ENCODE measurements at regions not wholly inside any gene's neighbourhood (a gene's known extent, or its start where the extent isn't known, plus 50 kb on each side); places are given as distances from the start of the nearest gene placed in this dataset.

DNA sequence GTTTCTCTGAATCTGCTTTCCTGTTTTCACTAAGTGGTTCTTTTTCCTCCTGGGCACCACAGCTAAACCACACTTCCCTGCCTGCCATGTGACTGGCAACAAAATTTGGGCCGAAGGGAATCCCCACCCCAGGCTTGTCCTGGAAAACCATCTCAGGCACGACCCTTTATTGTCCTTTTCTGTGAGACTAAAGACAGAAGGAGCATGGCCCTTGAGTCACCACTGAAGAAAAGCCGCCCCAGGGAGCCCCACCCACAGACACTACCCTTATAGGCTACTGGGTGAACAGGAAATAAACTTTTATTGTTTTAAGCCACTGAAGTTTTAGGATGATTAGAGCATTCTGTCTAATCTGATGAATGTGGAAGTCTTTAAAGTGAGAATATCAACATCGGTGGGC is 88.6 kb upstream of the BRD7 start:
- Histone ChIP-seq H3K79me1 (ENCODE audit: insufficient read depth, low read depth, low read length, poor library complexity, severe bottlenecking) (no peaks in the 10 kb centered on the region), H3K23ac (ENCODE audit: insufficient read length, low read depth, low read length) (no peak overlapping the region), H3K4me2 (ENCODE audit: insufficient read depth, insufficient read length, low read length) (no peak overlapping the region), H3K4me1 (ENCODE audit: insufficient read depth, low read length) (peaks cover 12% of the 10 kb centered on the region), H3K56ac (ENCODE audit: insufficient read length, low read depth, low read length) (no peak overlapping the region), H3K4ac (ENCODE audit: low read depth, low read length) (no peak overlapping the region), H2AFZ (ENCODE audit: low read length) (no peak overlapping the region), H3K79me2 (ENCODE audit: insufficient read depth, low read length) (no peaks in the 10 kb centered on the region), H3K9me3 (ENCODE audit: control insufficient read depth, low read depth, low read length) (no peaks in the 10 kb centered on the region), H3K14ac (ENCODE audit: insufficient read depth, low read length) (no peak overlapping the region), H2BK120ac (ENCODE audit: low read depth, low read length, poor library complexity, severe bottlenecking) (no peak overlapping the region), H2BK12ac (ENCODE audit: insufficient read length, low read depth, low read length) (no peak overlapping the region), H3K27me3 (ENCODE audit: insufficient read depth, low read length) (no peaks in the 10 kb centered on the region), H4K20me1 (ENCODE audit: control insufficient read depth, insufficient read depth, insufficient read length) (no peaks in the 10 kb centered on the region), H4K8ac (replicated peaks; ENCODE audit: insufficient read length, low read depth, low read length) (no peak overlapping the region), H3K23me2 (ENCODE audit: insufficient read length, low read depth, low read length, poor library complexity, severe bottlenecking) (no peaks in the 10 kb centered on the region), H2BK20ac (ENCODE audit: low read depth, low read length, poor library complexity, severe bottlenecking) (no peak overlapping the region), H2BK5ac (ENCODE audit: insufficient read length, low read length) (no peak overlapping the region), H3K9ac (ENCODE audit: extremely low read depth, insufficient read length, low read length) (no peak overlapping the region), H4K5ac (ENCODE audit: insufficient read length, low read depth, low read length) (no peak overlapping the region), H2BK15ac (ENCODE audit: low read depth, low read length) (no peak overlapping the region), H3T11ph (ENCODE audit: low read length) (no peak overlapping the region), H2AK5ac (ENCODE audit: insufficient read length, low read length) (no peak overlapping the region), H3K18ac (ENCODE audit: insufficient read length, low read depth, low read length) (no peak overlapping the region), H3K27ac (ENCODE audit: insufficient read length, low read depth, low read length) (peak overlapping the region; percentile 47), H4K91ac (ENCODE audit: insufficient read length, low read depth, low read length) (no peak overlapping the region)
- Mint-ChIP-seq H3K27ac (peak overlapping the region in 1 of 3 experiments; percentile 78; a peak in 1 of 7 replicates), H3K36me3 (ENCODE audit: insufficient read depth in 1 of 3, low read depth in 3 of 3) (no peaks in the 10 kb centered on the region), H3K27me3 (ENCODE audit: low read depth) (peaks cover 26% of the 10 kb centered on the region), H3K9me3 (no peaks in the 10 kb centered on the region; a peak in 1 of 5 replicates), H3K4me1 (peaks cover 42 to 59% of the 10 kb centered on the region in 2 experiments), H3K4me3 (no peak overlapping the region)
- TF ChIP-seq, protein P1, sequence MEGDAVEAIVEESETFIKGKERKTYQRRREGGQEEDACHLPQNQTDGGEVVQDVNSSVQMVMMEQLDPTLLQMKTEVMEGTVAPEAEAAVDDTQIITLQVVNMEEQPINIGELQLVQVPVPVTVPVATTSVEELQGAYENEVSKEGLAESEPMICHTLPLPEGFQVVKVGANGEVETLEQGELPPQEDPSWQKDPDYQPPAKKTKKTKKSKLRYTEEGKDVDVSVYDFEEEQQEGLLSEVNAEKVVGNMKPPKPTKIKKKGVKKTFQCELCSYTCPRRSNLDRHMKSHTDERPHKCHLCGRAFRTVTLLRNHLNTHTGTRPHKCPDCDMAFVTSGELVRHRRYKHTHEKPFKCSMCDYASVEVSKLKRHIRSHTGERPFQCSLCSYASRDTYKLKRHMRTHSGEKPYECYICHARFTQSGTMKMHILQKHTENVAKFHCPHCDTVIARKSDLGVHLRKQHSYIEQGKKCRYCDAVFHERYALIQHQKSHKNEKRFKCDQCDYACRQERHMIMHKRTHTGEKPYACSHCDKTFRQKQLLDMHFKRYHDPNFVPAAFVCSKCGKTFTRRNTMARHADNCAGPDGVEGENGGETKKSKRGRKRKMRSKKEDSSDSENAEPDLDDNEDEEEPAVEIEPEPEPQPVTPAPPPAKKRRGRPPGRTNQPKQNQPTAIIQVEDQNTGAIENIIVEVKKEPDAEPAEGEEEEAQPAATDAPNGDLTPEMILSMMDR (conservative IDR thresholded peaks at IDR 0.05) = no peak
- WGBS (ENCODE audit: extremely low coverage, insufficient read length, low lambda C conversion rate) = no CpG with 5 or more reads among the region's 4 CpGs
- DNase-seq = no peak

All from H9 (cell line).